KG1 (cell line): ENCODE measurements at regions not wholly inside any gene's neighbourhood (a gene's known extent, or its start where the extent isn't known, plus 50 kb on each side); places are given as distances from the start of the nearest gene placed in this dataset.

Experiments used
- DNase-seq: peaks from one replicate; lab custom pipeline; 2025; lab: John Stamatoyannopoulos, UW

DNA sequence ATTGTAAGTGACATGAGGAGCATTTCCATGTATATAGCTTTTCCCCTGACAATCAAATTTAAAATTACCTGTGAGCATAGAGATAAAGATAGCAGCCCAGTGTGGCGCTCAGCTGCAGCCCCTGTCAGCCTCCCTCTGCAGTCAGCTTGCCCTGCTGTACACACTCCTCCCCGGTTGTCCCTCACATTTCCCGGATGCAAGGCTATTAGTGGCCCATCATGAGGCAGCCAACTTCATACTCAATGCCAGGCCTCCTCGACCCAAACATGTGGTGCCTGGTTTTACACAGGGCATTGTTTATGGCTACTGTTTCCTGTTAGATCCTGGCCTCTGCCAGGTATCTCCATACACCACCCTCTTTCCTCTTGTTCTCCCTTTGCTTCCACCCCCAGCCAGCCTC, 116.1 kb upstream of the SH3BP4 start:
- DNase-seq = no peak

- DNase-seq = no peak
These were observed 117.4 kb upstream of the SH3BP4 start for GRCh38 chr2:234834228-234834923.

DNA sequence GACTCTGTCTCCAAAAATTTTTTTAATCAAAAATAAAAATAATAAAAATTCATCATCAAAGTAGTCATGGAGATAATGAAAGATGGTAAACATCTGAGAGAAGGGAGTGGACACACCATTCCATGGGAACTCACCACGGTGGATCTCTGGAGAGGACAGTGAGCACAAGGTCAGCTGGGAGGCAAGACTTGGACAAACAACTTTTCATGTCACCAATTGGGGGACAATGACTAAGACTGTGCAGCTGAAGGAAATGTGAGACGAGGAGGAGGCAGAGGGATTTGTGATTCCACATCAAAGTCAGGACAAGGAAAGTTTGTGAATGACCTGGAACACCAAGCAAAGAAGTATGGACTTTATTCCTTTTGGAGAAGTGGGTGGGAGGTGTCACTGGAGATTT, 121.0 kb upstream of the SH3BP4 start:
- DNase-seq = no peak

DNA sequence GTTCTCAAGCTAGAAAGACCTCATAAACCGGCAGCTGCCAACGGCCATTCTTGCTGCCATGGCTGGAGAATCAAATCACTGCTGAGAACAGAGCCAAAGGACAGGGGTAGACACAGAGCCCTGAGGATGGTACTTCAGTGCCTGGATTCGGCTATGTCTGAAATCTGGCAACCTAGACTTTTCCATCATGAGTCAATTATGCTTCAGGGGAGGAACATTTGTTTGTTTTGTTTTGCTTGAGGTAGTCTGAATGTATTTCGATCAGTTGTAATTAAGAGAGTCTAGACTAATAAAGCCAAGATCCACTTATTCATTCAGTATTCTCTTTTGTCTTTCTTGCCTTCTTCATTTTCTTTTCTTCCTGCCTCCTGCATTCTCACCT, 122.8 kb upstream of the SH3BP4 start:
- no peak for DNase-seq

- DNase-seq = no peak
These were observed 123.3 kb upstream of the SH3BP4 start for GRCh38 chr2:234828382-234829073.

DNA sequence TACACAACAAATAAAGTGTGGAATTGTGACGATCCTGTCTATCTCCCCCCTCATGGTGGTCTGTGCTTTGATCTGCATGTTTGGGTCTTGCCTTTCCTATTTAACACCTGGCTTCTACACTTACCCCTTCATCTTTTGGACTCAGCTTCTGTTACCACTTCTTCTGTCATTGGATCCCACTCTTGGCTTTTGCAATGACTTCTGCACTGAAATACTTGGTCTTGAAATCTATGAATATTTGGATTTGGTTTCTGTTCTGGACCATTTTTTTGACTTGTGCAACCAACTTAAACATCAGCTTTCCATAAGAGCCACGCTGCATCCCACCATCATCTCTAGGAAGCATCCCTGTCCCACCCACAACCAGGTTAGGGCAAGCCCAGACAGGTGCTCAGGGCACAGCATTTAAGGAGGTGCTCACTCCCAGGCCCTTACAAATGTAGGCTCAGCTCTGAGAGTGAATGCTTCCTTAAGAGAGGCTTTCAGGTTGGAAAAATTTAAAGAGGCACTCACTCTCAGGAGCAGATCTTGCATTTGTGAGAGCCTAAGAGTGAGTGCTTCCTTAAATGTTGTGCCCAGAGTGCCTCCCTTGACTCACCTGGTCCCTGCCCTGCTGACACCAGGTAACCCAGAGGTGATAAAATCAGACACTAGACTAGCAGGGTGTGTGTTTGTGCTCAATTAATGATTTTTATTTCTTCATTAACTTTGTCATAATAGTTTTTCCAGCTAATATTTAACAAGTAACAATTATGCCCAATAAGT, 124.5 kb upstream of the SH3BP4 start:
- no peak for DNase-seq

DNA sequence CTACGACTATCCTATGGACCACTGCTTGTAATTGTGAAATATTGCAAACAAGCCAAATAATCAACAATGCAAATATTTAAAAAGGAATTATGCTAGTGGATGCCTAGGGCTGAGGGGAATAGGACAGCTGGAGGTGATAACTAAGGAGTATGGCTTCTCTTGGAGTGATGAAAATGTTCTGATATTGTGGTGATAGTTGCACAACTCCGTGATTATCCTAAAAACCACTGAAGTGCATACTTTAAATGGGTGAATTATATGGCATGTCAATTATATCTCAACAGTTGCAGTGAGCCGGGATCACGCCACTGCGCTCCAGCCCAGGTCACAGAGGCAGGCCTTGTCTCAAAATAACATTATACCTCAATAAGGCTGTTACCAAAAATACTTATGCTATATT, 125.1 kb upstream of the SH3BP4 start:
- no peak for DNase-seq

DNA sequence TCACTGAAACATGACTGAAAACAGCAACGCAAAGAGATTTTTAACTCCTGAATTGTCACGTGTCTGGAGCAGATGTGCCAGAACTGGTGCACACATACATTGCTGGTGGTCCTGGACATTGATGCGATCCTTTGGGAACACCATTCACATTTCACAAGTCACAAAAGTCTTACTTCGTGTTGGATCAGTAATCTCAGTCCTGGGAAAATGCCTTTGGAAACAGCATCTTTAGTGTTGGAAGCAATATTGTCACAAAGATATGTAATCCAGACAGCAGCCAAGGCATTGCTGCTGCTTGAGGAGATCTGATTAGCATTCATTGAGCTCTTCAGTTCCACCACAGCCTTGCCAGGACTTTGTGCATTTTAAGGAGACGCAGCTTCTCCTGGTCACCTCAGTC, 126.2 kb upstream of the SH3BP4 start:
- no peak for DNase-seq

GRCh38 chr2:234823877-234824376, 127.9 kb upstream of the SH3BP4 start:
- no peak for DNase-seq

DNA sequence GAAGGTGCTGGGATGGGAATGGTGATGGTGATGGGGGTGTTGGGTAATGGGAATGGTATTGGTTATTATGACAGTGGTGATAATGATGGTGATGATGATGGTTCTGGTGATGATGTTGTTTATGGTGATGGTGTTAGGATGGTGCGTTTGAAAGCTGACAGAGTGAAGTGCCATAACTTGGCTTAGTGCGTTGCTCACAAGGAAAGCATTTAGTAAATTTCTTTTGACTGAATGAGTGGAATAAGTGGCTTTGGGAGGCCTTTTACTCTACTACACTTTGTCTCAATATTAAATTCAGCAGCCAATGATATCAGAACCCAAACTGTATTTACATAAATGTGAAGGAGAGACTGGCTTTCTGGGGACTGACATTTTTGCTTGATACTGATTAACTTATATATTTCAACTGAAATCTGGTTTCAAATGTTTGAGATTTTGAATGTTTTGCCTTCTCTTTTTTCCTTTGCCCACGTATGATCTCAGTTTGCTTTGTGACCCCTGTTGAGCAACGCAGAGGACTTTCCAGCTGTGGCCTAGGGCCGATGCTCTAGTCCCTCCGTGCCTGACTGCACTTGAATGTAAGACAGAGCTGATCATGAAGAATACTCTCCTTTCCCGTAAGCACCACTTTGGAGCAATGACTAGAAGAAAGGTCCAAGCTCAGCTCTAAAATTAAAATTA, 128.5 kb upstream of the SH3BP4 start:
- DNase-seq = no peak

DNA sequence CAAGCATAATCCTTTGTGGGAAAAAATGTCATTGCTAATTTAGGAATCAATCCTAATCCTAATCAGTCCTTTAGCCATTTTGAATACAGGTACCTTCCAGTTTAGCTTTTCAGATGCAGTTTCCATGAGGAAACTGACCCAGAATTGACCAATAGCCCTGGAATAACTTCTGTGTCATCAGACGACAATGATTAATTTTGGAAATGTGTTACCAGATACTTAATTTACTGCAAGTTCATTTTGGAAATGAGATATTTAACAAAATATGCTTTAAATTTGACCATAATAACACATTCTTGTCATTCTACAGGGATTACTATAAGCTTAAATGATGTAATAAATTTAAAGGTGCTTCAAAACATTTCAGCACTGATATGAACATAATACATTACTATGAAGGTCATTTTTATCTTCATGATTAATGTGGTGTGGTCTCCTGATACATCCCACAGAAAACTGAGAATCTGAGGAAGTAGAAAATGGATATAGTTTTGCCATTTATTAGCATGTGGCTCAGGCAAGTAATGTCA, 129.8 kb upstream of the SH3BP4 start:
- DNase-seq = no peak

GRCh38 chr2:234818937-234819336, 132.9 kb upstream of the SH3BP4 start:
- no peak for DNase-seq

DNA sequence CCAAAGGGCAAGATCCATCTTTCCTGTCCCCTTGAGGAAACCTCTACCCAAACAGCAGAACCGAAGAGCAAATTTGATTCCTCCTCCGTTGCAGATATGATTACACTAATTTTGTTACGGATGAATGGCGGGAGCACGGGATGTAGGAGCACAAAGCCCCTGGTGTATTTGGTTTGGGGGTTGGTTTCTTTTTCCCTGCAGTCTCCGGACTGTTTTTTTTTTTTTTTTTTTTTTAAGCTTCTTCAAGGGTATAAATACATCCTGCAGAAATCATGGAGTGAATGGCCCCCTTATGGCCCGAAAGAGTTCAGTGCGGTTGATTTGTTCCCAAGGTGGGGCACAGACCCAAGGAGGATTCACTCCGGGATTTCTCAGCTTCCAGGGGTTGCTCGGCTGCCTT, 135.3 kb upstream of the SH3BP4 start:
- no peak for DNase-seq

GRCh38 chr2:234816056-234816455, 135.8 kb upstream of the SH3BP4 start:
- no peak for DNase-seq

GRCh38 chr2:234814374-234814773, 137.4 kb upstream of the SH3BP4 start:
- no peak for DNase-seq

DNA sequence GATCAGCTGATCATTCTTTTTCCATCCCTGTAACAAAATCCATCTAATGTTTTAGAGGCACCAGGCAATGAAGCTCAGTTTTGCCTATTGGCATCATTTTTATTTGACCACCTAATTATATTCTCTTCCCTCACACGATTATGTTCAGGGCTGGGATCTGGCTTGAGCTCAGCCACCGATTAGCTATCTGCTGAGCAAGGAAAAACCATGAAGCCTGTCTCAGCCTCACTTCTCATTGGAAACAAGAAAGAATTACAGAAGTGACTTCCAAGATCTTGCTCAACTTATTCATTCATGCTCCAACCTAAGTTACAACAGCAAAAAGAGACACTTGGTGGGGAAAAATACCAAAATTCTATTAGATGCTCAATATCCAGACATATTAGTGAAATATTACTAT, 139.0 kb upstream of the SH3BP4 start:
- DNase-seq = no peak

DNA sequence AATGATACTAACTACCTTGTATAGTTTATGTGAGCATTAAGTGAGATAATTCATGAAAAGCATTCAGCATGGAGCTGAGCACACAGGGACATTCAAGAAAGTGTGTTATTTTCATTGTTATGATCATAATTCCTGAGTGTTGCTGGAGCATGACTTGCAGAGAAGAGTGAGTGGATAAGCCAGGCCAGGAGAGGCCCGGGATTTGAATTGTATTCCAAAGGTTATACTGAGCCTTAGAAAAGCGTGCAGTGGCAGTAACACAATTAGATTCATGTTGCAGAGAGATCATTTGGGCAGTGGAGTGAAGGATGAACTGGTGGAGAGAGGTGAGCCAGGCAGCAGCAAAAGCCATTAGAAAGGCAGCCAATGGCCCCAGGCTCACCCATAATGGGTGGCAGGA, 142.9 kb upstream of the SH3BP4 start:
- DNase-seq = no peak

DNA sequence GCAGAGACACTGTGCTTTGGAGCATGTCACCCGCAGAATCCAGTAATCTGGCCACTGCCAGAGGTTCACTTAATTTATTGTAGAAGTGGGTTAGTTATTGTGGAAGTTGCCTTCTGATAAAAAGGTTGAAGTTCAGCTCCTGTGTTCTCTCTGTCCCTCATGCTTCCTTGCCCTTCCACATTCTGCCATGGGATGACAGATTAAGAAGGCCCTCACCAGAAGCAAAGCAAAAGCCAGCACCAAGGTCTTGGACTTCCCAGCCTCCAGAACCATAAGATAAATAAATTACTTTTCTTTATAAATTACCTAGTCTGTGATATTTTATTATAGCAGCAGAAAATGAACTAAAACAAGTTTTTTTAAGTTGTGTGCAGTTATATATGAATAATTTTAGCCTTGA, 145.0 kb upstream of the SH3BP4 start:
- no peak for DNase-seq

- DNase-seq = no peak
These were observed 146.0 kb upstream of the SH3BP4 start for GRCh38 chr2:234805836-234806235.

DNA sequence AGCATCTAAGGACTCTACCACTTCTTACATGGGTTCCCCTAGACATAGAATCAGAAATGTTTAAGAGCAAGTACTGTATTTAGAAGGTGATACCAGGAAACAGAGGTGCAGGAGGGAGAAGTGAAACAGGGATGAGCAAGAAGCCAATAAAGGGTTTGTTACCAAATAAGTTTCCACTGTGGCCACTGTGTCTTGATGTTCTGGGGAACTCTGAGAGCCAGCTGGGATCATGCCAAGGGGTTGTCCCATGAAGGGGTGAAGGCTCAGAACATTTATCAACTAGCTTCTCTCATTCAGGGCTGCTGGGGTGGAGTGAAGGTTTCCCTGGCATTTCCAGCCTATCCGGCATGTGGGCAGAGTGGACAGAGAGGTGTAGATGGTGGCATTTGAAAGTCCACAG, 147.1 kb upstream of the SH3BP4 start:
- no peak for DNase-seq

DNA sequence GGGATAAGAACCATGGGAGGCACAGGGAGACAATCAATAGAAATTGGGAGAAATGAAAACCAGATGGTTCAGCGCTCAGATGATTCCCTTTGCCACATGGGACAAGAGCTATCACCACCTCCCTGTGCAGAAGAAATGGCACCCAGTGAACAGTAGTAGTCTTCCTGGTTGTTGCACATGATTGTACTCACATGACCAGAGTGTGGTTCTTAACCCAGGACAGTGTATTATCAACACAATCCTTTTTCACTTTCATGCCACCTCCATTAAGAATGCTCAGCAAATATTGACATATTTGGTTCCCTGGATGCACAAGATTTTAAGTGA, 149.0 kb upstream of the SH3BP4 start:
- DNase-seq = no peak

DNA sequence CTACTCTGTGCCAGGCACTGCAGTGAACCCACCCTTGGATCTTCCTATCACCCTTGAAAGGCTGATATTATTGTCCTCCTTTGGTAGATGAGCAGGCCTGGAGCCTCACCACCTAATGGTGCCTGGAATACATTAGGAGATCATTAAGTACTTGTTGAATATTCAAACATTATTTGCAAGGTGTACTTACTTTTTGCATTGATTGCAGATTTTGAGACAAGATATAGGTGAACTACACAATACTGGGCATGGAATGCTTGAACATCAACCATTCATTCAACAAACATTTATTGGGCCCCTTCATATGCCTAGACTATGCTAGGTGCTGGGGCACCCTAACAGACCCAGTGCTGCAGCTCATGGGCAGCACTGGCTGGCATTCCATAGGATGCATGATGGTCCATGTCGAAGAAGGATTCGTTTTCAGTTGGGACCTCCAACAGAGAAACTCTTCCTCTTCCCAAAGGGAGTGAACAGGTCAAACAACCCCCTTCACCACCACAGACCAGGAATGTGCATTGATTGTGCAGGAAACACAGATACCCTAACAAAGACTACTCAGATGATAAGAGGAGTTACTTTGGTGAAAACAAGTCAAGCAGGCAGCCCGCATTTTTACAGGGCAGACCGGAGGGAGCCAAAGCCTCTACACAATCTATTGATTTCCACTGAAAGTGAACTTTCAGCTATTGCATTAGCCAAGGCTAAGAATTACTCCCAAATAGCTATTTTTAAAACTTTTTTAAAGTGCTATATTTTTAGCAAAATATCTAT, 149.6 kb upstream of the SH3BP4 start:
- DNase-seq = no peak
